GM21717 (cell line): ENCODE measurements at regions not wholly inside any gene's neighbourhood (a gene's known extent, or its start where the extent isn't known, plus 50 kb on each side); places are given as distances from the start of the nearest gene placed in this dataset.

Source experiments
- ATAC-seq: cut with Tn5 transposase; IDR thresholded peaks from one replicate; pipeline ENCODE4 v1.9.1; 2021; ENCODE audit warnings: mild to moderate bottlenecking, moderate library complexity; ENCODE audit not compliant: unreplicated experiment

GRCh38 chr22:48811885-48812284 lies 1015.8 kb downstream of the BRD1 start:
- ATAC-seq, result no peak

DNA sequence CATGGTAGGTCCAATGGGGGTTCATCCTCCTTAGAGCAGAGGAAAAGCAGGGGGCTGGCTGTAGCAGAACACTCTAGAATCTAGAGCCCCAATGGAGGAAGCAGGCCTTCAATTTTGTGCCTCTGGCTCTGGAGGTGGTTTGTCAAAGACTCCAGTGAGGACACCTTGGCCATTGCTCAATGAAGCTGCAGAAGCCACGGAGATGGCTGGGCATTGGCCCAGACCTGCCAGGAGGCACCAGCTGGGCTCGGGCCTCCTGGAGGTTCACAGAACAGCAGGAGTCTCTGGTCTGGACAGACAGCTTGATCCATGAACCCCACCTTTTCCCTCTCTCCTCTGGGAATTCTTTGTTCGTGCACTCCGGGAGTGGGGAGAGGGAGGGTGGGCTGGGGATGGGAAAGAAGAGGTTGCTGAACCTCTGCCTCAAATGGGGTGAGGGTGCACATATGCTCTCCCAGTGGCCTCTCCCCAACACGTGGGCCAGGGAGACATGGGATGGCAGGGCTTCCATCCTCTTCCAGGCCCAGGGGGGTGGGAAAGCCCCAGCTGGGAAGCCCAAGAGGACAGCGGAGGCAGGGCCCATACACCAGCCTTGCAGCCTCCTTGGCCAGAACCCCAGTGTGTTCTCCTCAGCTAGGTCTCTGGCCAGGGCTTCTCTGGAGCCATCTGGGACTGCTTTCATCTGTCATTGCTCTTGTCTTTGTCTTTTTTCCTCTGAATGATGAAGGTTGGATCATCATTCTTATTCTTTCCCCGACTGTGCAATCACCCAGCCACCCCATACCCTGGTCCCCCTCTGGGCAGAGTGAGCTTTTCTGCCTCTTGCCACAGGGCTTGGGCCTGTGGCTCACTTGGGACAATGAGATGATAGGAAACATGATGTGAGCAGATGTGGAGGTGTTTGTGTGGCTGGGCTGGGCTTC lies 1019.4 kb downstream of the BRD1 start:
- no peak for ATAC-seq

- ATAC-seq, result no peak
Measured at GRCh38 chr22:48807155-48807554, 1020.5 kb downstream of the BRD1 start.

- no peak for ATAC-seq
Measured at GRCh38 chr22:48806227-48806781, 1021.4 kb downstream of the BRD1 start.

DNA sequence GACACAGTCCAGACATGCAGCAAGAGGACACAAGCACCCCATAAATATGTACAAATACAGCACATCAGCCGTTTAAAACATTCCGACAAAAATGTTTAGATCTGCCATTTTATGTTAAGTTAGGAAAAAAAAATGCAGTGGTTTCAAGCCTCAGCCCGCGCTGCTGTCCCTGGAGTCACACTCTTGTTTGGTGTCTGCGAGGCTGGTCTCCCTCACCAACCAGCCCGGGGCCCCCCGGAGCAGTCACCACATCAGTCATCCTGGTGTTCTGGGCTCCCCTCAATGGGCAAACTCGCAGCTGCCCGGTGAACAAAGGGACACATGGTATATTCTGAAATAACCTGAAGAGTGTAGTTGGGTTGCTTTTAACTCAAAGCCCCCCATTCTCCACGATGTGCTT lies 1022.2 kb downstream of the BRD1 start:
- ATAC-seq, result no peak

GRCh38 chr22:48804811-48805301 lies 1022.8 kb downstream of the BRD1 start:
- no peak for ATAC-seq

GRCh38 chr22:48803948-48804810 lies 1023.5 kb downstream of the BRD1 start:
- ATAC-seq, result no peak

- ATAC-seq, result no peak
Measured at GRCh38 chr22:48803171-48803947, 1024.3 kb downstream of the BRD1 start.

DNA sequence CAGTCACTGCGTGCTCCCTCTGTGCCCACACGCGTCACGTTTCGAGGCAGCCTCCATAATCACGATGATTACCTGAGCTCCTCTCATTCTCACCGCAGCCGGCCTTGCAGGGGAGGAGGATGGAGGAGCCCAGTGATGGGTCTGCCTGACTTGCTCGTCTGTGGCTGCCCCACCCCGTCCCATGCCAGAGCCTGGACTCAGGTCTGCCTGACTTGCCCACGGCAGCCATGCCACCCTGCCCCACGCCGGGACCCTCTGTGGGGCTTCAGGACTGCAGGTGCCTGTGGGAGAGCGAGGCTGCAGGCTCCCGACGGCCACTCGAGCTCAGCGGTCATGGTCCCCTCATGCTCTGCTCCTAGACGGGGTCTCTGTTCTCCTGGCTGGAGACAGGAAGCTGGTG lies 1025.1 kb downstream of the BRD1 start:
- no peak for ATAC-seq

GRCh38 chr22:48800886-48801607 lies 1026.6 kb downstream of the BRD1 start:
- no peak for ATAC-seq

- no peak for ATAC-seq
Measured at GRCh38 chr22:48800036-48800885, 1027.4 kb downstream of the BRD1 start.

- no peak for ATAC-seq
Measured at GRCh38 chr22:48799227-48799970, 1028.3 kb downstream of the BRD1 start.

DNA sequence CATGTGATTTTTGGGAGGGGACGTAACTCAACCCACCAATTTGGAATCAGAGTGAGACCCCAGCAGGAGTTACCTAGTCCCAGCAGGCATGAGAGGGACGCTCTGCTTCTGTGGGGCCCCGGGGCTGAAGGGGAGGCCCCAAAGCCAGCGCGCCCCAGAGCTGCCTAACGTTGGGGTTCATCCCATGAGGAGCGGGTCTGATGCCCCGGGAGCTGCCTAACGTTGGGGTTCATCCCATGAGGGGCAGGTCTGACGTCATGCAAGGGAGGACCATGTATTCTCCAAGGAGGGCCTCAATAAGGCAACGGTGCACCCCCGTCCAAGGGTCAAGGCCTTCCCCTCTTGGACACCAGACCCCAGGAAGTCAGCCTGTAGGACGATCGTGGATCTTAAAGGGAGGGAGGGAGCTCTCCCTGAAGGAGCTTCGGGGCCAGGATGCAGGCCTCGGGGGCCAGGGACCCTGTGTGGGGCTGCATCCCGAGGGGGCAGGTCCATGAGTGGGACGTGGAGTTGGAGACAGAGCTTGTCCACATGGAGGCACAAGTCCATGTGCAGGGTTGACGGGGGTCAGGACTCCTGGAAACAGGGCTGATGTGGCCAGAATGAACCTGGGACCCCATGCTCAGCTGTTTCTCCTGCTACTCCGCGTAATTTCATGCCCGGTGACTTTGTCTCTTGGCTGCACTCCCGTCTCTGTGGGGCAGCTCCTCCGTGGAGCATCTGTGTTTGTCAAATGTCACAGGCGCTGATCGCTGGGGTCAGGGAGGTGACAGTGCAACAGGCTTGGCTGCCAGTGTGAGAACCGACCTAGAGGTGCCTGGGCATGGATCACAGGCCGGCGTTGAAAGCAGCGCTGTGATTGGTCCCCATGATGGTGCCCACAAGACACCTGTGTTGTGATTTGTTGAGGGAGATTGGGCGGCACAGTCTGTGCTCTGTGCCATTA lies 1029.1 kb downstream of the BRD1 start:
- no peak for ATAC-seq

- no peak for ATAC-seq
Measured at GRCh38 chr22:48797731-48798130, 1029.9 kb downstream of the BRD1 start.

- no peak for ATAC-seq
Measured at GRCh38 chr22:48796310-48797015, 1031.2 kb downstream of the BRD1 start.

GRCh38 chr22:48795664-48796063 lies 1032.0 kb downstream of the BRD1 start:
- ATAC-seq, result no peak

DNA sequence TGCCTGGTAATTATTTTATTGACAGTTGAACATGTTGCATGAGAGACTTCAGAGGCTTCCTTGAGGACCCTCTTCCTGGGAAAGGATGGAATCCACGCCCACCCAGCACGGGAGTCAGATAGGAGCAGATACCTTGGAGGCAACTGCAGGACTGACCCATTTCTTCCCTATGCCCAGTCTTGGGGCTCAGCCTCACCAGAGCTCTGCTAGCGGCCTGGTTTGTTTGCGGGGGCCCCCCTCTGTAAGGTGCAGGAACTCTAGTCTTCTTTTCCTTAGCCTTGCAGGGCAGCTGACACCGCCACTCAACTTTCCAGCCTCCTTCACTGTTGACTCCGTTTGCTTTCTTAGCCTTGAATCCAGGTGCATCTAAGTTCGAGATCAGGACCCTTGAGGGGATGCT lies 1032.8 kb downstream of the BRD1 start:
- no peak for ATAC-seq
